C4-2B (cell line): ENCODE measurements at regions not wholly inside any gene's neighbourhood (a gene's known extent, or its start where the extent isn't known, plus 50 kb on each side); places are given as distances from the start of the nearest gene placed in this dataset.

Experiments used
- ZFX ChIP-seq: fragments of 450-650 bp; IDR thresholded peaks from 2 replicates; pipeline ENCODE4 v1.6.1; 2017
- TF ChIP-seq, protein P1 (sequence below): fragments of 450-650 bp; conservative IDR thresholded peaks from 2 replicates; pipeline ENCODE4 v1.5.1; 2017; ENCODE audit warnings: mild to moderate bottlenecking

GRCh38 chr5:90056911-90057705 is 352.4 kb downstream of the CETN3 start:
- TF ChIP-seq, protein P1, sequence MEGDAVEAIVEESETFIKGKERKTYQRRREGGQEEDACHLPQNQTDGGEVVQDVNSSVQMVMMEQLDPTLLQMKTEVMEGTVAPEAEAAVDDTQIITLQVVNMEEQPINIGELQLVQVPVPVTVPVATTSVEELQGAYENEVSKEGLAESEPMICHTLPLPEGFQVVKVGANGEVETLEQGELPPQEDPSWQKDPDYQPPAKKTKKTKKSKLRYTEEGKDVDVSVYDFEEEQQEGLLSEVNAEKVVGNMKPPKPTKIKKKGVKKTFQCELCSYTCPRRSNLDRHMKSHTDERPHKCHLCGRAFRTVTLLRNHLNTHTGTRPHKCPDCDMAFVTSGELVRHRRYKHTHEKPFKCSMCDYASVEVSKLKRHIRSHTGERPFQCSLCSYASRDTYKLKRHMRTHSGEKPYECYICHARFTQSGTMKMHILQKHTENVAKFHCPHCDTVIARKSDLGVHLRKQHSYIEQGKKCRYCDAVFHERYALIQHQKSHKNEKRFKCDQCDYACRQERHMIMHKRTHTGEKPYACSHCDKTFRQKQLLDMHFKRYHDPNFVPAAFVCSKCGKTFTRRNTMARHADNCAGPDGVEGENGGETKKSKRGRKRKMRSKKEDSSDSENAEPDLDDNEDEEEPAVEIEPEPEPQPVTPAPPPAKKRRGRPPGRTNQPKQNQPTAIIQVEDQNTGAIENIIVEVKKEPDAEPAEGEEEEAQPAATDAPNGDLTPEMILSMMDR: no peak
- TF ChIP-seq ZFX: no peak
